SK-N-SH treated with all-trans-retinoic acid at 6 μM for 48 hours (cell line): ENCODE measurements at regions not wholly inside any gene's neighbourhood (a gene's known extent, or its start where the extent isn't known, plus 50 kb on each side); places are given as distances from the start of the nearest gene placed in this dataset.

Source experiments
- GLIS3 ChIP-seq: fragments of 250-450 bp; sonication (Bioruptor Pico); IDR thresholded peaks from 2 replicates; pipeline ENCODE4 v1.5.0; 2020; ENCODE audit warnings: mild to moderate bottlenecking, moderate library complexity
- ZFP3 ChIP-seq: fragments of 250-450 bp; sonication (Bioruptor Pico); IDR thresholded peaks from 2 replicates; pipeline ENCODE4 v1.5.0; 2020; ENCODE audit warnings: mild to moderate bottlenecking, moderate library complexity
- ZFP30 ChIP-seq: fragments of 450-650 bp; formaldehyde crosslinking; IDR thresholded peaks from 2 replicates; pipeline ENCODE4 v1.5.0; 2022; ENCODE audit warnings: mild to moderate bottlenecking, moderate library complexity
- ZNF565 ChIP-seq: fragments of 450-650 bp; formaldehyde crosslinking; conservative IDR thresholded peaks from 2 replicates; pipeline ENCODE4 v1.5.0; 2020; ENCODE audit warnings: low read depth, mild to moderate bottlenecking, moderate library complexity
- TF ChIP-seq, protein P1 (sequence below): fragments of 250-450 bp; sonication (Bioruptor Pico); IDR thresholded peaks from 2 replicates; pipeline ENCODE4 v1.5.0; 2020; ENCODE audit warnings: mild to moderate bottlenecking, moderate library complexity

DNA sequence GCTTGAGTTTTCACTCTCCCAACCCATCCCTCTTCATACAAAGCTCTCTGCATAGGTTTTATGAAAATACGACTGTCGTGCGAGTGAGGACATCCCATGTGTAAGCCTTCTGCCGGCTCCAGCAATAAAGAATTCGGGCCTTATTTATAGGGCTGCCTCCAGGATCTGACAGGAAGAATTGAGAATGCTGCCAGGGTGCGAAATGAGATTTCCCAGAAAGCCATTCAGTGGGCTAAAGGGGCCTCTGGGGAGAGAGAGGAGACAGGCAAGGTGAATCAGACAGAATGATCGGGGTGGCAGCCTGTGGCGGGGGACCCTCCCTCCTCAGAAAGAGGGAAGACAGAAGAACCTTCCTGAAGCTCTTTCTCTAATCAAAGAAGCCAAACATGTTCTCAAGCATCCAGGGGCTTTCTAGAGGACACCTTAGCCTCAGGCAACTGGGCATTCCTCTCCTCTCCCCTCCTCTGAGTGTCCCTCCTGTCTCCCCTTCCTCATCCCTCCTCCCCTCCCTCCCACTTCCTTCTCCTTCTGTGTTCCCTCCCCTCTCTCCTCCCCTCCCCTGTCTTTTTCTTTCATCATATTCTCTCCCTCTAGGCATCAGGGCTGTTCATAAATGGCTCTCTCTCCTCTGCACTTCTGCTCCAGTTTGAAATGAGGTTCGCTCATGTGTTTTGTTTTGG lies 410.9 kb downstream of the TYW1 start:
- TF ChIP-seq ZNF565 (CRISPR knock-in tag), result no peak
- TF ChIP-seq, protein P1, sequence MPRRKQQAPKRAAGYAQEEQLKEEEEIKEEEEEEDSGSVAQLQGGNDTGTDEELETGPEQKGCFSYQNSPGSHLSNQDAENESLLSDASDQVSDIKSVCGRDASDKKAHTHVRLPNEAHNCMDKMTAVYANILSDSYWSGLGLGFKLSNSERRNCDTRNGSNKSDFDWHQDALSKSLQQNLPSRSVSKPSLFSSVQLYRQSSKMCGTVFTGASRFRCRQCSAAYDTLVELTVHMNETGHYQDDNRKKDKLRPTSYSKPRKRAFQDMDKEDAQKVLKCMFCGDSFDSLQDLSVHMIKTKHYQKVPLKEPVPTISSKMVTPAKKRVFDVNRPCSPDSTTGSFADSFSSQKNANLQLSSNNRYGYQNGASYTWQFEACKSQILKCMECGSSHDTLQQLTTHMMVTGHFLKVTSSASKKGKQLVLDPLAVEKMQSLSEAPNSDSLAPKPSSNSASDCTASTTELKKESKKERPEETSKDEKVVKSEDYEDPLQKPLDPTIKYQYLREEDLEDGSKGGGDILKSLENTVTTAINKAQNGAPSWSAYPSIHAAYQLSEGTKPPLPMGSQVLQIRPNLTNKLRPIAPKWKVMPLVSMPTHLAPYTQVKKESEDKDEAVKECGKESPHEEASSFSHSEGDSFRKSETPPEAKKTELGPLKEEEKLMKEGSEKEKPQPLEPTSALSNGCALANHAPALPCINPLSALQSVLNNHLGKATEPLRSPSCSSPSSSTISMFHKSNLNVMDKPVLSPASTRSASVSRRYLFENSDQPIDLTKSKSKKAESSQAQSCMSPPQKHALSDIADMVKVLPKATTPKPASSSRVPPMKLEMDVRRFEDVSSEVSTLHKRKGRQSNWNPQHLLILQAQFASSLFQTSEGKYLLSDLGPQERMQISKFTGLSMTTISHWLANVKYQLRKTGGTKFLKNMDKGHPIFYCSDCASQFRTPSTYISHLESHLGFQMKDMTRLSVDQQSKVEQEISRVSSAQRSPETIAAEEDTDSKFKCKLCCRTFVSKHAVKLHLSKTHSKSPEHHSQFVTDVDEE (CRISPR knock-in tag), result no peak
- TF ChIP-seq GLIS3, result no peak
- no peak for TF ChIP-seq ZFP3 (CRISPR knock-in tag)
- no peak for TF ChIP-seq ZFP30 (CRISPR knock-in tag)
